Testis (tissue), 2 donors: ENCODE measurements at regions not wholly inside any gene's neighbourhood (a gene's known extent, or its start where the extent isn't known, plus 50 kb on each side); places are given as distances from the start of the nearest gene placed in this dataset.

Experiments
- POLR2A ChIP-seq: fragments of 450-650 bp; IDR thresholded peaks from one replicate; pipeline ENCODE4 v1.6.1; 2017; ENCODE audit warnings: antibody characterized with exemption, mild to moderate bottlenecking, moderate library complexity
- TF ChIP-seq, protein P1 (sequence below), 3 experiments: fragments of 450-650 bp in 2 of 3; fragments of 200-600 bp in 1 of 3; sonication (generic) in 1 of 3; IDR thresholded peaks; one replicate each; pipeline ENCODE4 v1.5.1; 2016 to 2019; ENCODE audit warnings: antibody characterized with exemption in 3 of 3, mild to moderate bottlenecking in 2 of 3, moderate library complexity in 1 of 3

DNA sequence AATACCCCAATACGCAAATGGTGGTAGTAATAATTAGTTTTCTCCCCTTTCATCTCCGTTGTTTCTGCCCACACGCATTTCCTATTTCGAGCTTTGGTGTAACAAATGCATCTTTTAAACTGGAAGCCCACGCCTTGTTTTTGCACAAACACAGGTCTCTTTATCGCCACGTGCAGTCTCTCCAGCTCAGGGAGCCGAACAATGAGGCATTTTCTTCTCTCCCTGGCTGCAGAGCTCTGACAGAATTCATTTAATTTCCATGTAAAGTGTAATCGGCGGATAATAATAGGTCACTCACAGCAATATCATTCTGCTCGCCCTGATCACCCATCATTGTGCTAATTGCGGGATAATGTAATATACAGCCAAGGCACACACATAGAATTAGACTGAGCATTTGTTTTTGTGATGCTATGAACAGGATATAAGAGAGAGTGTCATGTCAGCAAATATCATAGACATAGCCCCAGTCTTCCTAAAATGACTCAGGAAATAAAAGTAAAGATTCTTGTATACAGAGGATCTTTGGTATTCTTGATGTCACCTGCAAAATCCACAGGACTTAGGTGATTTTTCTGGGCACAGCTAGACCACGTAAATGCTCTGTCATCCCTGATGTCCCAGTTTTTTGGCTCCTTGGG lies 452.6 kb upstream of the CDH11 start:
- TF ChIP-seq, protein P1, sequence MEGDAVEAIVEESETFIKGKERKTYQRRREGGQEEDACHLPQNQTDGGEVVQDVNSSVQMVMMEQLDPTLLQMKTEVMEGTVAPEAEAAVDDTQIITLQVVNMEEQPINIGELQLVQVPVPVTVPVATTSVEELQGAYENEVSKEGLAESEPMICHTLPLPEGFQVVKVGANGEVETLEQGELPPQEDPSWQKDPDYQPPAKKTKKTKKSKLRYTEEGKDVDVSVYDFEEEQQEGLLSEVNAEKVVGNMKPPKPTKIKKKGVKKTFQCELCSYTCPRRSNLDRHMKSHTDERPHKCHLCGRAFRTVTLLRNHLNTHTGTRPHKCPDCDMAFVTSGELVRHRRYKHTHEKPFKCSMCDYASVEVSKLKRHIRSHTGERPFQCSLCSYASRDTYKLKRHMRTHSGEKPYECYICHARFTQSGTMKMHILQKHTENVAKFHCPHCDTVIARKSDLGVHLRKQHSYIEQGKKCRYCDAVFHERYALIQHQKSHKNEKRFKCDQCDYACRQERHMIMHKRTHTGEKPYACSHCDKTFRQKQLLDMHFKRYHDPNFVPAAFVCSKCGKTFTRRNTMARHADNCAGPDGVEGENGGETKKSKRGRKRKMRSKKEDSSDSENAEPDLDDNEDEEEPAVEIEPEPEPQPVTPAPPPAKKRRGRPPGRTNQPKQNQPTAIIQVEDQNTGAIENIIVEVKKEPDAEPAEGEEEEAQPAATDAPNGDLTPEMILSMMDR (IDR thresholded peaks at IDR 0.05): no peak
- no peak for TF ChIP-seq POLR2A
